Spinal cord (tissue), 9 donors: ENCODE measurements at regions not wholly inside any gene's neighbourhood (a gene's known extent, or its start where the extent isn't known, plus 50 kb on each side); places are given as distances from the start of the nearest gene placed in this dataset.

Source experiments
- DNase-seq, 6 donors: peaks; one replicate each; pipeline versions ENCODE4 v3.0.0 to v3.0.0-alpha.2; 2013 to 2015; ENCODE audit warnings: low spot score in 6 of 6, low read depth in 4 of 6
- H3K27ac ChIP-seq: one replicate; pipeline ENCODE4 v1.5.1; 2013; ENCODE audit warnings: low read depth, low read length, control low read depth
- H3K27me3 ChIP-seq: one replicate; pipeline ENCODE4 v1.6.1; 2013; ENCODE audit warnings: low read length; ENCODE audit not compliant: control insufficient read depth, insufficient read depth
- H3K36me3 ChIP-seq: one replicate; pipeline ENCODE4 v1.6.1; 2013; ENCODE audit warnings: low read length; ENCODE audit not compliant: control insufficient read depth, insufficient read depth
- H3K4me1 ChIP-seq: one replicate; pipeline ENCODE4 v1.6.1; 2013; ENCODE audit warnings: low read length; ENCODE audit not compliant: control insufficient read depth, insufficient read depth
- H3K4me3 ChIP-seq: one replicate; pipeline ENCODE4 v1.5.1; 2013; ENCODE audit warnings: low read depth, low read length, control low read depth
- H3K9me3 ChIP-seq: one replicate; pipeline ENCODE4 v1.6.1; 2013; ENCODE audit warnings: low read length; ENCODE audit not compliant: control insufficient read depth, insufficient read depth
- WGBS: methylation state at CpG from one replicate; pipeline ENCODE4 v1.1.5; 2013; ENCODE audit warnings: missing lambda C conversion rate; ENCODE audit not compliant: insufficient coverage; 5-methylcytosine and 5-hydroxymethylcytosine counted together
- donor health status: healthy.

DNA sequence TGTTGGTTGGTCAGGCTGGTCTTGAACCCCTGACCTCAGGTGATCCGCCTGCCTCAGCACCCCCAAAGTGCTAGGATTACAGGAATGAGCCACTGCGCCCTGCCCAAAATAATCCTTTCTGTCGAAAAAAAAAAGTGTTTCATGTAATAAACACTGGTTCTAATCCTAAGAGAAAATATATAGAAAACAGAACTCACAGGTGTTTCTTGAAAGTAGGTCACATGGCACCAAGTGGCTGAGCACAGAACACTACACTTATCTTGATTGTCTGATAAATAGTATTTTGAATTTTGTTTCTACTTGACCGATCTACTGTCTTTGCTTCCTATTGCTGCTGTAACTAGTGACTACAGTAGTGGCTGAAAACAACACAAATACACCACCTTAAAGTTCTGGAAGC is 87.6 kb upstream of the SOD1 start:
- no peaks in the 10 kb centered on the region for H3K27me3 ChIP-seq
- WGBS: no CpG with 5 or more reads among the region's 4 CpGs

GRCh38 chr21:31570824-31571566 is 88.5 kb upstream of the SOD1 start:
- Histone ChIP-seq H3K36me3 (no peaks in the 10 kb centered on the region), H3K27ac (no peak overlapping the region), H3K9me3 (no peaks in the 10 kb centered on the region), H3K4me1 (peaks cover 3% of the 10 kb centered on the region), H3K4me3 (no peak overlapping the region), H3K27me3 (no peaks in the 10 kb centered on the region)
- no peak for DNase-seq
- WGBS: 77% methylated on average over 7 of the region's 8 CpGs

More for the DNA sequence above, 87.6 kb upstream of the SOD1 start:
- Histone ChIP-seq H3K9me3 (no peaks in the 10 kb centered on the region), H3K4me1 (no peaks in the 10 kb centered on the region), H3K27ac (no peak overlapping the region), H3K4me3 (no peak overlapping the region), H3K36me3 (no peaks in the 10 kb centered on the region)
- no peak for DNase-seq

- Histone ChIP-seq H3K4me3 (no peak overlapping the region), H3K27ac (no peak overlapping the region), H3K9me3 (no peaks in the 10 kb centered on the region), H3K4me1 (peaks cover 3% of the 10 kb centered on the region), H3K27me3 (no peaks in the 10 kb centered on the region), H3K36me3 (no peaks in the 10 kb centered on the region)
- WGBS: 56% methylated on average over 6 of the region's 7 CpGs
- no peak for DNase-seq
Observed at GRCh38 chr21:31566611-31567010, 92.9 kb upstream of the SOD1 start.

- no peak overlapping the region for H3K27ac ChIP-seq
- H3K27me3 ChIP-seq: no peaks in the 10 kb centered on the region
- H3K36me3 ChIP-seq: no peaks in the 10 kb centered on the region
- peaks cover 3% of the 10 kb centered on the region for H3K4me1 ChIP-seq
- no peak overlapping the region for H3K4me3 ChIP-seq
- peak in 1 of 6 donors; percentile 58 for DNase-seq
- no peaks in the 10 kb centered on the region for H3K9me3 ChIP-seq
Observed at GRCh38 chr21:31566064-31566463, 93.4 kb upstream of the SOD1 start.

- DNase-seq: no peak
- Histone ChIP-seq H3K4me3 (no peak overlapping the region), H3K27me3 (no peaks in the 10 kb centered on the region), H3K4me1 (peaks cover 15% of the 10 kb centered on the region), H3K36me3 (no peaks in the 10 kb centered on the region), H3K9me3 (no peaks in the 10 kb centered on the region), H3K27ac (no peak overlapping the region)
- 61% methylated on average over 9 of the region's 9 CpGs for WGBS
Observed at GRCh38 chr21:31564439-31564838, 95.1 kb upstream of the SOD1 start.

- Histone ChIP-seq H3K27me3 (peaks cover 2% of the 10 kb centered on the region), H3K4me3 (no peak overlapping the region), H3K9me3 (no peaks in the 10 kb centered on the region), H3K4me1 (peaks cover 25% of the 10 kb centered on the region), H3K36me3 (no peaks in the 10 kb centered on the region), H3K27ac (no peak overlapping the region)
- DNase-seq: no peak
- WGBS: 83% methylated on average over 5 of the region's 6 CpGs
Observed at GRCh38 chr21:31560479-31560878, 99.0 kb upstream of the SOD1 start.

GRCh38 chr21:31559368-31560119 is 99.9 kb upstream of the SOD1 start:
- DNase-seq: peak; percentile 95 to 99 (median 96)
- peaks cover 2% of the 10 kb centered on the region for H3K27me3 ChIP-seq
- H3K4me1 ChIP-seq: peaks cover 30% of the 10 kb centered on the region
- peak overlapping the region; percentile 71 for H3K4me3 ChIP-seq
- under 1% methylated on average over 52 of the region's 54 CpGs for WGBS
- no peaks in the 10 kb centered on the region for H3K36me3 ChIP-seq
- peak overlapping the region; percentile 47 for H3K27ac ChIP-seq
- H3K9me3 ChIP-seq: no peaks in the 10 kb centered on the region

- Histone ChIP-seq H3K4me3 (peak overlapping the region; percentile 71), H3K36me3 (no peaks in the 10 kb centered on the region), H3K9me3 (no peaks in the 10 kb centered on the region), H3K4me1 (peaks cover 32% of the 10 kb centered on the region), H3K27me3 (peaks cover 2% of the 10 kb centered on the region), H3K27ac (peak overlapping the region; percentile 47)
- WGBS: under 1% methylated on average over 59 of the region's 59 CpGs
- DNase-seq: peak; percentile 91 to 99 (median 93)
Observed at GRCh38 chr21:31558962-31559367, 100.5 kb upstream of the SOD1 start.

DNA sequence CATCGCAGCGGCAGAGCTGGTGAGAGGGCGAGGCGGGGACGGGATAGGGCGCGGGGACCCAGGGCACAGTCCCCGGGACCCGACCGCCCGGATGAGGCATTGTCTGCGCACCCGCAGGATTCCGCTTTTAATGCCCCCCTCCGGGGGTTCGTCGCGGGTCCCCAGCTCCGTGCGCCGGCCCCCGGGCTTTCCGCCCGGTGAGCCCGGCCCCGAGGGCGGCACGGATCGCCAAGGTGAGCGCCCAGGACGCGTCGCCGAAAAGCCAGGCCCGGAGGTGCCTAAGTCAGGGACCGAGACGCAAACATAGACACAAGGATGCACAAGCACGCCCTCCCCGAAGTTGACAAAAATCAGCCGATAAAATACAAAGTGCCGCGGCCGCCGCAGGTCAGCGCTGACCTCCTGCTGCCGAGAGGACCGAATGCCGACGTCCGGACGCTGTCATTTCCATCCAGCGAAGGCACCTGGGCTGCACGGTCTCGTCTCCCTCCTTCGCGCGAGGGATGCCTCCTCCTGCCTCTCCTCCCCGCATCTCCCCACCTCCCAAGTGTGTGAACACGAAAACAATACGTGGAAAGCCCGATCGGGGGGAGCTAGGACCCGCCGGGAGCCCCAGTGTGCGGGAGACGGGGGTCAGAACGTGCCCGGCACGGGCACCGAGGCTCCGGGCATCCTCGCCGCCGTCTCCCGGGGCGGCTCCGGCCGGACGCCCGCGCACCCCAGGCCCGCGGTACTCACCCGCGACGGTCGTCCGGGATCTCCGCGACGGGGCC is 101.1 kb upstream of the SOD1 start:
- peaks cover 2% of the 10 kb centered on the region for H3K27me3 ChIP-seq
- under 1% methylated on average over 91 of the region's 91 CpGs for WGBS
- H3K27ac ChIP-seq: peak overlapping the region; percentile 84

More for the DNA sequence above, 101.1 kb upstream of the SOD1 start:
- Histone ChIP-seq H3K4me1 (peaks cover 38% of the 10 kb centered on the region), H3K9me3 (no peaks in the 10 kb centered on the region), H3K4me3 (peak overlapping the region; percentile 86), H3K36me3 (no peaks in the 10 kb centered on the region)
- peak in 5 of 6 donors; percentile 17 to 95 (median 69) for DNase-seq
